HG02884 (cell line): ENCODE measurements at regions not wholly inside any gene's neighbourhood (a gene's known extent, or its start where the extent isn't known, plus 50 kb on each side); places are given as distances from the start of the nearest gene placed in this dataset.
"Not testable (repeated sequence)": the region's sequence is repeated elsewhere in the genome, so short reads cannot be mapped to it uniquely, and the experiment has no call there.

ENCODE experiments used
- ATAC-seq: cut with Tn5 transposase; IDR thresholded peaks from one replicate; pipeline ENCODE4 v1.9.1; 2021; ENCODE audit warnings: mild to moderate bottlenecking, moderate library complexity; ENCODE audit not compliant: unreplicated experiment

- ATAC-seq: no peak
Measured at GRCh38 chr6:150681578-150682395, 82.1 kb downstream of the PLEKHG1 start.

DNA sequence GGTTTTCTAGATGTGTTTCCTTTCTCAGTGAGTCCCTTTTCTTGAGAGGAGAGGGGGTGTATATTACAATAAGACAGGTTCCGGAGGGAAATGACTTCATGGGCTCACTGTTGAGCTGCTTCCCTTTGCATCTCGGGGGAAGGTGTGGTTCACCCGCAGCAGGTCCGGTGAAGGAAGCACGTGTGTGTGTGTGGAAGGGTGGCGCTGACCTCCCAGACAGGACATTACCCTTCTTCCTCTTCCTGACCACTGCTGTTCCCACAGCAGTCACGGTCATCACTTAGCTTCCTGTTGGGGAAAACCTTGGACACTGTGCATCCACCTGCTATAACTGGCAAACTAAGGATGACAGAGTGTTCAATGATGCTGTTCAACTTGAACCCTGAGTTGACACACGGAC is 83.6 kb downstream of the PLEKHG1 start:
- ATAC-seq: no peak

- no peak for ATAC-seq
Measured at GRCh38 chr6:150684161-150684560, 84.5 kb downstream of the PLEKHG1 start.

GRCh38 chr6:150684714-150685459 is 85.2 kb downstream of the PLEKHG1 start:
- no peak for ATAC-seq

GRCh38 chr6:150685860-150686259 is 86.2 kb downstream of the PLEKHG1 start:
- peak; percentile 70 for ATAC-seq

DNA sequence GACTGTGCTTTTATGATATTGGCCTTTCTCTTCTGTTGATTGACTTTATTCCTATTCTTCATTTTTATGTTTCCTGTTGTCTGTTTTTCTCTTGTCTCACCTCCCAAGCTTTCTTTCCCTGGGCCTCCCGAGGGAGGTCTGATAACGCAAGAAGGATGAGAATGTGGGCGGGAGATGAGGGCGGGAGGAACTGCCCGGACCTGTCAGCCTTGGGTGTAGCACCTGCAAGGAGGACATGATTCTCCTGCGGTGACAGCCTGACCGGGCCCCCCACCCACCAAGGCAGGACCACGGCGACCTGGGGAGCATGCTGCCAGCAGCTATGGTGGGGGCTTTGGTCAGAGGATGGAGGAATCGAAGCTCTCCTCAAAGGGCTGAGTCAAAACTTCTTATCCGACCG is 86.9 kb downstream of the PLEKHG1 start:
- no peak for ATAC-seq

GRCh38 chr6:150687508-150687907 is 87.8 kb downstream of the PLEKHG1 start:
- no peak for ATAC-seq

- ATAC-seq: no peak
Measured at GRCh38 chr6:150689900-150690590, 90.4 kb downstream of the PLEKHG1 start.

- no peak for ATAC-seq
Measured at GRCh38 chr6:150690681-150691080, 91.0 kb downstream of the PLEKHG1 start.

- no peak for ATAC-seq
Measured at GRCh38 chr6:150691463-150691862, 91.8 kb downstream of the PLEKHG1 start.

DNA sequence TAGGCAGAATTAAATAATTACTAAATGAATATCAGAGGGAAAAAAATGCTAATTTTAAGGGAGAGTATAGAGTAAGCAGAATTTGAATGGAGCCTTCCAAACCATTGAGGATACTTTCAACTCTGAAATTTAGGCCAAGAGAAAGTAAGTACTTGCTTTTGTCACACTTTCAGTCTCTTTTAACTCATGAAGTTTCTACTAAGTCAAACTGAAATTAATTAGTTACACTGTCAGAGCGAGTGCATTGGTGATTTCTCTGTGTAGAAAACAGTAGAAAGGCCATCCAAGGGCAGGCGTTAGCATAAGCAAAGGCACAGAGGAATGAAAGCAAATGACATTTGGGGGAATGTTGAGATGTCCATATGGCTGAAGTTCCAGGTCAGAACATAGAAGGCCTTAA is 92.9 kb downstream of the PLEKHG1 start:
- peak; percentile 62 for ATAC-seq

GRCh38 chr6:150694889-150695288 is 95.2 kb downstream of the PLEKHG1 start:
- ATAC-seq: no peak

DNA sequence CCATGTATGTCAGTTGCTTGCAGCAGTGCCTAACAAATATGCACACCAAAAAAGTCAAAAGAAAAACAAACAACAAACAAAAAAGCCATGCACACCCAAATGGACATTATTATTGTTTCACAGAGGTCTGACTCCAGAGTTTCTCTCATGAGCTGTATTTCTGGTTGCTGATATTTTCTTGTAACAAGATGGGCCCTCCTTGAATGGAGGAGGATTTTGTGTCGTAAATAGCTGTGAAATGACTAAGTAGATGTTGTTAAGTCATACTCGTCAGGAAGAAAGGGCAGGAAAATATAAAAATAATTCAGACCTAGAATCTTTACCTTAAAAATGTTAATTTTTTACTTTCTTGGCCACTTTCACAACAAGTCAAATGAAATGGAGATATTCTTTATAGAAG is 96.0 kb downstream of the PLEKHG1 start:
- no peak for ATAC-seq

GRCh38 chr6:150696190-150696589 is 96.5 kb downstream of the PLEKHG1 start:
- no peak for ATAC-seq

- not testable (repeated sequence) for ATAC-seq
Measured at GRCh38 chr6:150696918-150697317, 97.2 kb downstream of the PLEKHG1 start.

DNA sequence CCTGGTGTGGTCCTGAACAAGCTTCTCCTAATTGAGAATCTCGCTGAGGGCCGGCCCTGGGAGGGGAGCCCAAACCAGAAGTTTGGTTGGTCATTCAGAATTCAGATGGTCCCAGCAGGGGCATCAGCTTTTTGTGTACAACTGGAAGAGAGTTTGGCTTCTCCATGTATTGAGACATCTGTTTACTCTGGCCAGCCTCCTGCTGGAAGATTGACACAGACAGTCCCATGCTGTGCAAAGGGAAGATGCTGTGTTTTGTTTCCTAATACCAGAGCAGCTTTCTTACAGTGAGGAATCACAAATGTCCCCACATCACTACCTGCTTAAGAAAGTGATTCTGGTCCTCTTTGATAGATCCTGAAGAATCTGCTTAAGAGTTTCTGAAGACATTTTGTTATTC is 97.8 kb downstream of the PLEKHG1 start:
- ATAC-seq: no peak

DNA sequence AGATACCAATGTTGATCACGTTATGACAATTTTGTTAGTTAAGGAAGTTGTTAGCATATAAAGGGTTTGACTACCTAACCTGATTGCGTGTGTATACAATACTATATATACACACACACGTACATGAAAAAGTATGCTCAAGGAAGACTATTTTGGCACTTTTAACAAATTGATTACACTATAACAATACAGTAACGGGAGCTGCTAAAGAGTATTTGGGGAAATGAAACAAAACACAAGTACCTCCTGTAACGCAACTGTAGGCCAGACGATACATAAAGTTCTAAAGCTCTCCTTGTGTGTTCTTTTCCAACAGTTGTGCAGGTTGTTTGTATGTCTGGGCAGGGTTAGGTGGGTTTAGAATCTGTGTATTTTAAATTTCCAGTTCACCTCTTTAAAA is 98.7 kb downstream of the PLEKHG1 start:
- no peak for ATAC-seq

DNA sequence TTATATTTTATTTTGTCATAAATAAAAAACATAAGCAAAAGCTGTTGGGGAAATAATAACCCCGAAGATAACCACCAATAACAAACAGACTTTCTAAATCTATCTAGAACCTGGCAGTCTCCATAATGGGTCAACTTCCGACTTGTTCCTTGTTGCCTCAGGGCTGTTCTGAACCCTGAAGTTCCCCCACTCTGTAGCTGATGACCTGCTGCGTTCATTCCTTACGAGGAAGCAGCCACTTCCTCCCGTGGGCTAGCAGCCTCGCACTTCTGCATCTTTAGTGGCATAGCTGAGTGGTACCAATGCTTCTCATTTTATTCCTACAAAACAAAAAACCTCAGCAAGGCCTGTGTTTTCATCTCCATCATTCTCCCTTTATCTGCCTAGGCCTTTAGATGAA is 103.0 kb downstream of the PLEKHG1 start:
- ATAC-seq: no peak

- ATAC-seq: no peak
Measured at GRCh38 chr6:150704447-150705192, 104.9 kb downstream of the PLEKHG1 start.

GRCh38 chr6:150705392-150705791 is 105.7 kb downstream of the PLEKHG1 start:
- no peak for ATAC-seq

- no peak for ATAC-seq
Measured at GRCh38 chr6:150710236-150710635, 110.6 kb downstream of the PLEKHG1 start.
